ENCODE measurements at regions not wholly inside any gene's neighbourhood (a gene's known extent, or its start where the extent isn't known, plus 50 kb on each side); places are given as distances from the start of the nearest gene placed in this dataset.

DNA sequence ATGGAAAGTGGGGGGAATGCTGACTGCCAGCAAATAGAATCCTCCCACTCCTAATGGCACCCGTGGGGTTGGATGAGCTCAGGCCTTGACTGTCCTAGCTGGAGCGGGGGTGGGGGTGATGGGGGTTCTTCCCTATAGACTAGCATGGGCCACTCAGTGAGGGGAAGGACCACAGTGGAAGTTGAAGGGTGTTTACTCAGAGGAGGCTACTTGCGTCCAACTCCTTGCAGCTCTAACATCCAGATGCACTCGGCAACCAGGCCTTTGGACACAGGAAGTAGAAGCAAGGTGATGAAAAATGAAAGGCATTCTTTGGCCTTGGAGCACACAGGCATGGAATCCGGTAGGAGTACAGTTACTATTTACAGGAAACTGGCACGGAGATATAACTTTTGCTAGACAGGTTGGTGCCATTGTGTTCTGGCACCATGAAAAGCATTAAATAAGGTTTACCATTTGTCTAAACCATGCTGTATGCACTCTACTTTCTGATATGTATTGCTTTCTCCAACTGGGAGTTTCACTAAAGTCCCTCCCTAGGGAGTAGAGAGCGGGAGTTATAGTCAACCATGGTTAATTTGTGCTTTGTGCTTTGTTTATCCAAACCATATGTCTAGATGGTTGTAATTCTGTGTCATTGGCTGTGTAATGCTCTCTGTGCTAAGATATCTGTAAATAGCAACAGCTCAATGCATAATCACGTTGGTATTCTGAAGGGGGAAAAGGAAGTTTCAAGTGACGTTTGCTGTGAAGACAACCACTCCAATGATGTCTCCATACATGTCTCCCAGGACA is 125.3 kb downstream of the TSHZ3 start:
- no peak for DNase-seq

DNA sequence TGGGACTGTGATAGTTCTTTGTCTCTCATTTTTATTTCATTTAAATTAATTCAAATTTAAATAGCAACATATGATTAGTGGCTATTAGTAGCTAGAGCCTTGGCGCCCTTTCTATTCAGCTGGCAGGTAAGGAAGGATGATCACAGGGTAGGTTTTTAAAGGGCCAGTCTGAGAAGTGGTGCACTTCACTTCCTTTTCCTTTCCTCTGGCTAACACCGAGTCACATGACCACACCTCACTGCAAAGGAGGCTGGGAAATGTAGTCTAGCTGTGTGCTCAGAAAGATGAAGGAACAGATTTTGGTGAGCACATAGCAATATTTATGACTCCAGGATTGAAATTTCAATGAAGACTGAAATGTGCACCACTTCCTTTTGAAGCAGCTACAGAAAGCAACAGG is 128.7 kb downstream of the TSHZ3 start:
- DNase-seq = no peak

DNA sequence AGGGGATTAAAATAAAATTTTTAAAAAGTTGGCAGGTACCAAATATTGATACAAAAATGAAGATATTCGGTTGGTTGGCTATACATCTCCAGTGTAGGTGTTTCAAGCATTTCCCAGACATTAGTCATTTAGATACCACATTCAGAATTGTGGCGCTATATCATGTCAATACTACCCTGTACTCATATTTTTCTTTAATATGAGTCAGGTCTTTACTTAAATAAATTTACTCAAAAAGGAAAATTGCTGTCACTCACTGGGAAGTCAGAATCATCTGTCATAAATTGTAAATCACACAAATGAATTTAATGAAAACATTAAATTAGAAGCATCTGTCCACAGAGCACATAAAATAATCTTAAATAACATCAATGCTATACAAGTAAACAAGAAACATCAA is 134.2 kb downstream of the TSHZ3 start:
- no peak for DNase-seq

DNA sequence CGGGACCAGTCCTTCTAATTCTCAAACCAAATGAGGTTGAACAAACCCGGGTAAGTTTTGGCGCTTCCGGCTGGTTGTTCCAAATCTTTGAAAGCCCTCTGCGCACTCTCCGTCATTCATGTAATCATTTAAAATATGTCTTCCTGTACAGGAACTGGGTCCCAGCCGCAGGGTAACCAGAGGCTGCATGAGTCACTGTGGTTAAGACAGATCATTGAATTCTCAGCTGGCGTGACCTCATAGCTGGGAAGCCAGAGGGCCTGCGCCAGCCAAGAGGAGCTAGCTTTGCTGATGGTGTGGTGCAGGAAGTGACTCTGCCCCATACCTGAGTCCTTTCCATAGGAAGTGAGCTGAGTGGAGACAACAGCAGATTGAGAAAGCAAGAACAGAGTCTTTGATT is 135.2 kb downstream of the TSHZ3 start:
- DNase-seq = peak; percentile 86

DNA sequence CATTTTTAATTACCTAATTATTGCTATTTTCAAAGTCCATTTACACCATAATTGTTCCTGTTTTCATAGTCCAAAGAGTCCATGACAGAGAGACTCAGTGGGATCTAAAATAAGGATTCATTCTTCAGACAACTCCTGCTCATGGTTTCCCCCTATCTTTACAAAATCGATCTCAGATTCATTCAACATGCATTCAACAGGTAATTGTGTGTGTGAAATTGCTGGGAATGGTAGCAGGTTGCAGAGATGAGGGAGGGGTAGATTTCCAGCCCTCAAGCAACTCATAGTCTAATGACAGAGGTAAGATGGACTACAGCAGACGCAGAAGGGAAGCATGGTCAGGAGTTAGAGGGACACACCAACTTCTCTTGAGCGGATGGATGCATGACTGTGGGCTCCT is 138.1 kb downstream of the TSHZ3 start:
- DNase-seq = no peak

DNA sequence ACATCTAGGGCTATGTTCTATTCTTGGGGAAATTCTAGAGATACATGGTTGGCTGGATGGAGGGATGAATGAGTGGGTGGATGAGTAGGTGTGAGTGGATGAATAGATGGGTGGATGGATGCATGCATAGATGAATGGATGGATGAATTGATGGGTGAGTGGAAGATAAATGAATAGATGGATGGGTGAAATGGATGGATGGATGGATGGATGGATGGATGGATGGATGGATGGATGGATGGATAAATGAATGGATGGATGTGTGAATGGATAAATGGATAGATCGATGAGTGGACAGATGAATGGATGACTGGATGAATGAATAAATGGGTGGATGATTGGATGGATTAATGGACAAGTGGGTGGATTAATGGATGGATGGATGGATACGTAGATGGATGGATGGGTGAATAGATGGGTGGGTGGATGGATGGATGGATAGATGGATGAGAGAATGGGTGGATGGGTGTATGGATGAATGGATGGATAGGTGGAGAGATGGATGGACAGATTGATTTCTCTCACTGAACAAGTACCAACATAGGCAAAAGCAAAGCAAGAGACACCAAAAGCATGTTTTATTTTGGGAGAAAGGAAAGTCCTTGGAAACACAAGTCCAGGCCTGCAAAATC is 143.2 kb downstream of the TSHZ3 start:
- DNase-seq = no peak

DNA sequence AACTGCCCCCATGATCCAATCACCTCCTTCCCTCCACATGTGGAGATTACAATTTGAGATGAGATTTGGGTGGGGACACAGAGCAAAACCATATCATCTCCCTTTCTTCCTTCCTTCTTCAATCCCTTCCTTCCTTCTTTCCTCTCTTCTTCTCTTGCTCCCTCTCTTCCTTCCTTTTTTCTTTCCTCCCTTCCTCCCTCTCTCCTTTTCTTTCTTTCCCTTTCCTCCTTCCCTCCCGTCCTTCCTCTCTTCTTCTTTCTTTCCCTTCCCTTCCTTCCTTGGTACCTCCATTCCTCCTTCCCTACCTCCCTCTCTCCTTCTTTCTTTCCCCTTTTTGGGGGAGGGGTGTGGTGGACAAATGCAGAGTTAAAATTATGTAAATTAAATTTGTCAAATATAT is 145.1 kb downstream of the TSHZ3 start:
- no peak for DNase-seq

DNA sequence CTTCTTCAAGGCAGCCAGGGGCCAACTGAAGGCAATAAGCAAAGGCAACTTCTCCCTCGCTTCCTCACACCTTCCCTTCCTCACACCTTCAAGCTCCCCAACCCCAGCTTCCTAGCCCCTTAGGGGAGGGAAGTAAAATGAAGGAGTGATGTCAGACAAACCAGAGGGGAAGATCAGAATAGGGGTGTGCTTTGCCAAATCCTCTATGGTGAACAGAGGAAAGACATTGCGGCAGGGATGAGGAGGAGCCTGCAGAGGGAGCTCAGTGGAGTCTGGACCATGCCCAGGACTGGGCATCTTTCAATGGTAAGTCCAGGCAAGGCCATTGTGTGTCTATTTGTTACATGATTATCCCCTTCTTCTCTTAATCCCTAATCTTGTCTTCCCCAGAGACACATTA is 164.0 kb downstream of the TSHZ3 start:
- no peak for DNase-seq

DNA sequence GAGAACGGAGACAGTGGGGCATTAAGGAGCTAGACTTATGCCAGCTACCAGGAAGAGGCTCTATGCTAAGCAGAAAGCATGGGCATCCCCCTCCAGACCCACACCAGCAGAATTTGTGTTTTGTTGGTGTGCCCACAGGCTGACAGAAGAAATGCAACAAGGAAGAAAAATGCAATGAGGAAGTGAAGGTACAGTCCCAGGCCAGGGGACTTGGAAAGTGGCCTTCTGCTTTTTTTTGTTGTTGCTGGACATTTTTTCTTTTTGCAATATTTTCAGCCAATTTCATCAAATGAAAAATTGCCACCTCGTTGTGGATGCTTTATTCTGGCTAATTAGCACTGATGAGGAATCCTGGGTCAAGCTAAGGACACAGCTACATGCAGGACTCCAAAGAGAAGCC is 167.7 kb downstream of the TSHZ3 start:
- DNase-seq = no peak

DNA sequence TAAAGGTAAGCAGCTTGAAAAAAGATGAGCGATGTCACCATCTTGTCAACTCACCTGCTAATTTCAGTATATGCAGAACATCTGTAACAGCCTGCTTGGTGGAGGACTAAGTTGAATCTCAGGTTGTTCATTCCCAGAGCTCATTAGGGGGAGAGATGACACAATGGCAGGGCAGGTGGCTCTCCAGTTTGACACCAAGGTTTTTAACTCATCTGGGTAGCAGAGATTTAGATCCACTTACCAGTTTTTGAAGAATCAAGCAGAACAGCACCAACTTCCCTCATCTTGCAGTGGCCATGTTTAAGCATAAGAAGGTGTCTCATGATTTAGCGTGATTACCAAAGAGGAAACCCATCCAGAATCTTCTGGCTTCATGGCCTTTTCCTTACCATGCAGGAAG is 168.3 kb downstream of the TSHZ3 start:
- DNase-seq = no peak

DNA sequence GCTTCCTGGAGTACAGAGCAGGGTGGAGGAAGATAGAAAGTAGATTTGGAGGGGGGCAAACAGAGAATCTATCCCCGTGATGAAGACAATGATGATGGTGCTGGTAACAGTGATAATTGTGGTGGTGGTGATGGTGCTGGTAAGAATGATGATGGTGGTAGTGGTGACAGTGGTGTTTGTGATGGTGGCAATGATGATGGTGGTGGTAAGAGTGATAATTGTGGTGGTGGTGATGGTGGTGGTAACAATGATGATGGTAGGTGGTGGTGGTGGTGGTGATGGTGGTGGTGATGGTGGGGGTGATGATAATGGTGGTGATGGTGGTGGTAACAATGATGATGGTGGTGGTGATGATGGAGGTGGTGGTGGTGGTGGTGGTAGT is 169.8 kb downstream of the TSHZ3 start:
- DNase-seq = no peak

DNA sequence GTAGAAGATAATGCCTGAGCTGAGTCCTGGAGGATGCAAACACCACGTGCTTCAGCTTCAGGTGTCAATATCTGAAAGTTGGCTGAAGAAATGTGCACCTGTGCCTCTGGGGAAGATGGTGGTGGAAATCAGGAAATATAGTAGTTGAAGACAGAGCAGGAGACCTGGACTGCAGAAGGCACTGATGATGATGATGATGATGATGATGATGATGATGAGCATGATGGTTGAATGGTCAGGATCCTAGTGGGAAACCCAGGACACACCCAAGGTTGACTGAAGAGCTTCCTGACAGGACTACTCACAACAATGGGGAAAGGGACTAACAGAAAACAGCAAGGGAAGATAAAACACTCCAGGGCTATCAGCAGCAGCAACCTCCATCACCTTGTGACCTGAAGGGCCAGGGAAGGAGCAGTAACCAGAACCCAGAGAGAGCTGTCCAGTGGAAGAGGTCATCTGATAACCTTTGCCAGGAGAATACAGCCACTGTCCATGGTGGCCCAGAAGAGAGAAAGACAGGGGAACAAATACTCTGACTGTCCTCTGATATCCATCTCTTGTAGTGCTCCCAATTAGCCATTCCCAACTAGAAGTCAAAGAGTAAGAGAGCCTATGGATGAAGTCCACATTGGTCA is 170.3 kb downstream of the TSHZ3 start:
- DNase-seq = no peak

DNA sequence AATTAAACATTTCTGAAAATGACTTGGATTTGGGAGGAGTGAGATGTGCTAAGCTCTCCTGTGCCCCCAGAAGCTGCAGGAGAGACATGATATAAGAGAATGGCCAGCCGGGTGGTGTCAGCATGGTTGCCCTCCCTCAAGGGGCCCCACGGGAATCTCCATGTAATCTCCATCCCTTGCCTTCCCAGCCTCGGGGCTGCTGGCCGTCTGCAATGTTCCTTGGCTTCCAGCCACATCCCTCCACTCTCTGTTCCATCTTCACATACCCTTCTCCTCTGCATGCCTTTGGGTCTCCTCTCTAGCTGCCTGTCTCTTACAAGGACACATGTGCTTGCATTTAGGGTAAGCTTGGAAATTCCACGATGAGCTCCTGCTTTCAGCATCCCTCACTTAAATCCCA is 172.0 kb downstream of the TSHZ3 start:
- no peak for DNase-seq

DNA sequence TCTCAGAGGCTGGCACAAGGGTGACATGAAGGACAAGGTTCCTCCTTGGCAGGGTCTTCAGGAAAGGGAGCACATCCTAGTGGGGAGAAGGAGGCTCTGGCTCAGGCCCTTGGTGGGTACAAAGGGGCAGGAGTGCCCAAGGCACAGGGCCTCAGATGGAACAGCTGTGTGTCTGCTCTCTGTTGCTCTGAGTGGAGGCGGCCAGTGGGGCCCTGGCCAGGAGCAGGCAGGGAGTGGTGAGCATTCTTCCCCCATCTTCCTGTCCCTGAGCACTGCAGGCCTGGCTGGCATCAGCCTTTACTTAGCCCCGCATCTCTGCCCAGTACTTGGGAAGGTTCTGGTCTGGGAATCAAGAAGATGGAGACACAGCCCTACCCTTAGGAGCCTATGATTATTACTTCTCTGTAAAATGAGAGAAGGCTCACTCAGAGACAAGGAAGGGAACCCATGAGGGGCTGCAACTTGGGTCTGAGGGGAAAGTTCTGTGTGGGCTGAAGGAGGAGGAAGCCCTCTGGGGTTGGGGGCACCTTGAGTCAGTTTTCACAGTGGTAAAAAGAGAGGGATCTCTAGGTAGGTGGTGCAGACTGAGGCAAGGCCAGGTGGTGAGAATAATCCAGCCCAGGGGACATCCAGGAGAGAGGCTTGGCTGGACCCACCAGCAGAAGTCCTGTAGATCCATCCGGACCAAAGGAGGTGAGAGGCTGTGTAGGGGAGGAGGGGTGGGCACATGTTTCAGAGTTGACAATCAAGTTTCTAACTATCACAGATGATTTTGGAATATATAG is 173.5 kb downstream of the TSHZ3 start:
- no peak for DNase-seq

DNA sequence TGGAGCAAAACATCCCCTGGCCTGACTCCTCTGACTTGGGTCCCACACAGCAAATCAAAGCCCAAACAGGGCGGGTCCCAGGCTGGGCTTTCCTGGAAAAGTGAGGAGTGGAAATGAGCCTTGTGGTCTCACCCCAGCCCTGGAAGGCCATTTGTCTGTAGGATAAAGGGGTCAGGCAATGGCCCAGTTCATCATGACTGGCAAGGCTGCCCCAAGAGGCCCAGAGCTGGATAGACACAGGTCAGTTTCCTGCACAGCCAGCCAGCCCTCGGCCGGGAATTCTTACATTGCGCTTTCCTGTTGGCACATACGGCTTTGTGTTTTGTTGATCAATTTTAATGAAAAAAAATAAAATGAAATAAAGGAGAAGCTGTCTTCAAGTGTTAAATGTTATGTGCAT is 174.3 kb downstream of the TSHZ3 start:
- no peak for DNase-seq

DNA sequence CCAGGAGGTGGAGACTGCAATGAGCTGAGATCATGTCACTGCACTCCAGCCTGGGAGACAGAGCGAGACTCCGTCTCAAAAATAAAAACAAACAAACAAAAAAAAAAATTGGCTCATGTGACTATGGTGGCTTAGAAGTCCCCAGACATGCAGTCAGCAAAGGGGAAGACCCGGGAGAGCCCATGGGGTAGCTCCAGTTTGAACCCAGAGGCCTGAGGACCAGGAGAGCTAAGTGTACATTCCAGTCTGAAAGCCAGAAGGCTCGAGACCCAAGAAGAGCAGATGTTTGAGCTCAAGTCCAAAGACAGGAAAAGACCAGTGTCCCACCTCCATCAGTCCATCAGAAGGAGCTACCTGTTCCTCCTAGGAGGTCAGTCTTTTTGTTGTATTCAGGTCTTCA is 175.2 kb downstream of the TSHZ3 start:
- no peak for DNase-seq

DNA sequence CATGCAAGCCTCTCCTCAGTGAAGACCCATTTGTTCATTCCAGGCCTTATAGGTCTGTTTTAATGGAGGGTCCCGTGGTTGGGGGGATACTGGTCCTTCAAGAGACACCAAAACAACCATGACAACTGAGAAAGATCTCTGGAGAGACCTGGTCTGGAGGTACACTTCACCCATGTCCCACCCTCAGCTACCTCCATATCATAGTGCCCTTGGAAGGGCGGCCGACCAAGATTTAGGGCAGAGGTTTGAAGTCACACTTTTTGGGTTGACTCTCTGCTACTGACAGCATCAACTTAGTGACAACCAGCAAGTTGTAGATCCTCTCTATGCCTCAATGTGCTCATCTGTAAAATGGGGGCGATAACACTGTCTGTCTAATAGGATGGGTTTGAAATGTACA is 177.3 kb downstream of the TSHZ3 start:
- DNase-seq = no peak

DNA sequence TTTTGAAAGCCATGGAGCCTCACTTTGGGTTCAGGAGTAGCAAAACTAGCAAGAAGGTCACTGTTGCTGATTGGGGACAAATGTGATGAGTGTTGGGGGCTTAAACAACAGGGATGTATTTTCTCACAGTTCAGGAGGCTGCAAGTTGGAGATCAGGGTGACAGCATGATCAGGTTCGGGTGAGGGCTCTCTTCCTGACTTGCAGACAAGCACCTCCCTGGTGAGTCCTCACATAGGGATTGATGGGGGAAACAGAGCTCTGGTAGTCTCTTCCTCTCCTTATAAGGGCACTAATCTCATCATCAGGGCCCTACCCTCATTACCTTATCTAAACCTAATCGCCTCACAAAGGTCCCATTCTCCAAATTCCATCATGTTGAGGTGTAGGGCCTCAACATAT is 179.2 kb downstream of the TSHZ3 start:
- peak; percentile 15 for DNase-seq

DNA sequence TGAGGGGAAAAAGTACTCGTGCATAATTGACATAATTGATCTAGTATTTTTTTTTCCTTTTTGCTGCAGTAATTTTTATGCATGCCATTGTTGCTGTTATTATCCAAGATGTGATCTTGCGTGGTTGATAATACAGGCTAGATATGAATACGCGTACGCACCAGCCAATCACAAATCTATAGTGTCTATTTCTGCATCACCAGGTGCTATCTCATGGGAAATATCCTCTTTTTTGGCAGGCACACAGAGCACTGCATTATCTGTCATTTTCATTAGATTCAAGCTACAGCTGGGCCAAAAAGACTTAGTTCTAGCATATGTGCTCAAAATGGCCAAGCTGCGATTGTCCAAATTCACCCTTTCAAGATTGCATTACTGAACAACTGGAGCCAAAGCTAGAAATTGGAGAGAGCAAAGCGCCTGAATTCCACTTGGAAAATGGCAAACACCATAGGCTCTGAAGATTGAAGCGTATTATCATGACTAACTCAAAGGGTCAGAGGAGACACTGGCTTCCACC is 181.1 kb downstream of the TSHZ3 start:
- no peak for DNase-seq

DNA sequence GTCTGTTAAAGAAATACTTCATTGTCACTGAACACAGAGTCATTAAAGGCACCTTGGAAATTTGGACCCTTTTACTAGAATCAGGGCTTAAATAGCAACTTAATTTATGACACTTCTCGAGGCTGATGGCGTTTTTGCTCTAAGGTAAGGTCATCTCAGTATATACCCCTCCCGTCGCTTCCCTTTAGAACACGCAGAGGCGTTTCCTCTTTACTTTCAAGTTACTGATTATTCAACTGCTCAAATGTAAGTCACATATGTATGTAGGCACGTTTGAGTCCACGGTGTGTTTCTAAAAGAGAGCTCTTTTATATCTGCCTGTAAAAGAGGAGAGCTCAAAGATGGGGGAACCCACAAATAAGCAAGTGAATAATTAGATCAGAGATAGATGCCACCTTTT is 181.5 kb downstream of the TSHZ3 start:
- no peak for DNase-seq

DNA sequence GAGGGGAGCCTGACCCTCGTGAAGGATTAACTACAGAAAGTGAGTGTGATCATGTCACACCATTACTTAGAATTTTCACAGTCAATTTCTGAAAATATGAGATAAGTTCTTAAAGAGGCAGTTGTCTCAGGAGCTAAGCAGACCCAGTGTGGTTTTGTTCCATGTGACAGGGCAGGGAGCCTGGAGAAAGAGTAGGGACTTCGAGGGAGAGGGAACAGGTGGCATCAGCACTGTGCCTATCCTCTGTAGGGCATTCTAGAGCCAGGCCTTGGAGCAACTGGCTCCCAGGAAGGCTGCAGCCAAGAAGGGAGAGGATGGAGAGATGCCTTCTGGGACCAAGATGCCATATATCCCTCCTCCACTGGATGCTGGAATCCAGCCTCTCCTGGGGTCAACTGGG is 183.0 kb downstream of the TSHZ3 start:
- no peak for DNase-seq

DNA sequence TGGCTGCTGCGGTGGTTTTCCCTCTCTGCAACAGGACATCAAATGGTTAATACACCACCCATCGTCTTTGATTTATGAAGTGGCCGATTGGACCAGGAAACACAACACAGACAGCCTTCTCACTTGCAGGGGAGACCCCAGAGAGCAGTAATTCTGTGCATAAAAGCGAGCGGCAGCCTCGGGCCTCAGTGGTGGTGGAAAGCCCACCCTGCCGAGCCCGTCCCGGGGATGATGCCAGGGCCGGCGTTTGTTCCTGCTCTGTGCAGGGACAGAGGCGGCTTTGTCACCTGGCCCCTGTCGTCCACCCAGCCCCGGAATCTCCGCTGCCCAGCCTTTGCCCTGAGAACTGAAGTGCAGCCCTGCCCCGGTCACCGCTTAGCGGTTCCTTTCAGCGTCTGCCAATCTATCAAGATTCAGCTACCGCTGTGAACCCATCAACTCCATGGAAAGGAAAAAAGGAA is 184.4 kb downstream of the TSHZ3 start:
- no peak for DNase-seq

DNA sequence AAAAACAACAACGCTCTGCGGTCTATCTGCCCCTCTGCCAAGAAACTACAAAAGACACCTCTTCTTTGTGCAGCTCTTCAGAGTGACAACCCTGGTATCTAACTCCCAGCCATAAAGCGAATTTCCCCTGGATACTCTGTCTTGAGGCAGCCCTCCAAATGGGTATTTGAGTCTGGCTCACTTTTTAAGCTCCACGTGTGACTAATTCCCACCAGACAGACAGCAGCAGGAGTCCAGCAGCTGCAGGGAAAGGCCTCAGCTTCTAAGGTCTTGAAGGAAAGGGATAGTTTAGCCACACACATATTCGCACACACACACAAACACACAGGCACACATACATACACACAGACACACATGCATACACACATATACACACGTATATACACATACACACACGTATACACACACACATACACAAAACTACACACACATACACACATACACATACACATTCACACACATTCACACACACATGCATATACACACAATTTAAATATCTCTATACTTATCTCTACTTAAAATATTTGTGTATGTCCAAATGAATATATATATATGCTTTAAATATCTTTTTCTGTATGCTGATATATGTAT is 188.8 kb downstream of the TSHZ3 start:
- no peak for DNase-seq
